WTC11 (cell line): ENCODE measurements at regions not wholly inside any gene's neighbourhood (a gene's known extent, or its start where the extent isn't known, plus 50 kb on each side); places are given as distances from the start of the nearest gene placed in this dataset.

Experiments used
- ATAC-seq: fragments of 200-7000 bp; cut with Tn5 transposase; 2 replicates; pipeline ENCODE4 v1.10.0; 2021; ENCODE audit warnings: mild to moderate bottlenecking, moderate library complexity
- CTCF ChIA-PET: fragments of 300-600 bp; sonication (Branson Sonifier 250); formaldehyde crosslinking; loops from one replicate; lab custom pipeline; 2021; ENCODE audit warnings: antibody characterized with exemption; lab: Charles Lee
- POLR2A ChIA-PET: fragments of 350-600 bp; sonication (Branson Sonifier 250); formaldehyde crosslinking; loops from one replicate; lab custom pipeline; 2021; ENCODE audit warnings: antibody characterized with exemption; lab: Charles Lee
- DNase-seq: peaks from one replicate; pipeline ENCODE4 v3.0.0; 2021; ENCODE audit warnings: low spot score
- H3K27ac Mint-ChIP-seq: 2 replicates; pipeline ENCODE4 v1.8.0; 2021; ENCODE audit warnings: mixed read lengths
- H3K27me3 Mint-ChIP-seq: 2 replicates; pipeline ENCODE4 v1.8.0; 2021; ENCODE audit warnings: low read depth, mild to moderate bottlenecking, moderate library complexity, mixed read lengths
- H3K36me3 Mint-ChIP-seq: 2 replicates; pipeline ENCODE4 v1.8.0; 2021; ENCODE audit warnings: mixed read lengths
- H3K4me1 Mint-ChIP-seq: 2 replicates; pipeline ENCODE4 v1.8.0; 2022; ENCODE audit warnings: mixed read lengths
- H3K4me3 Mint-ChIP-seq: 2 replicates; pipeline ENCODE4 v1.8.0; 2021; ENCODE audit warnings: mild to moderate bottlenecking, moderate library complexity, mixed read lengths
- H3K9me3 Mint-ChIP-seq: 2 replicates; pipeline ENCODE4 v1.8.0; 2021; ENCODE audit warnings: mixed read lengths
- ATF1 ChIP-seq: sonication (generic); formaldehyde crosslinking; IDR thresholded peaks from 2 replicates; pipeline ENCODE4 v1.8.1; 2023; ENCODE audit warnings: mild to moderate bottlenecking, moderate library complexity, missing genetic modification reagents
- CBFB ChIP-seq: sonication (generic); formaldehyde crosslinking; IDR thresholded peaks from 2 replicates; pipeline ENCODE4 v1.8.1; 2022; ENCODE audit warnings: mild to moderate bottlenecking, low read depth, missing genetic modification reagents
- EMX1 ChIP-seq: fragments of 250-450 bp; sonication (Bioruptor Pico); IDR thresholded peaks from 2 replicates; pipeline ENCODE4 v1.8.0; 2021; ENCODE audit warnings: mild to moderate bottlenecking
- FOXP1 ChIP-seq: sonication (generic); formaldehyde crosslinking; IDR thresholded peaks from 2 replicates; pipeline ENCODE4 v1.8.0; 2022; ENCODE audit warnings: missing genetic modification reagents, mild to moderate bottlenecking, moderate library complexity, borderline replicate concordance
- GABPB1 ChIP-seq: sonication (generic); formaldehyde crosslinking; IDR thresholded peaks from 2 replicates; pipeline ENCODE4 v1.8.1; 2023; ENCODE audit warnings: mild to moderate bottlenecking, missing genetic modification reagents
- HMGA2 ChIP-seq: fragments of 250-450 bp; sonication (Bioruptor Pico); IDR thresholded peaks from 2 replicates; pipeline ENCODE4 v1.4.0; 2021; ENCODE audit warnings: mild to moderate bottlenecking, moderate library complexity
- JUN ChIP-seq: sonication (generic); formaldehyde crosslinking; IDR thresholded peaks from 2 replicates; pipeline ENCODE4 v1.8.0; 2023; ENCODE audit warnings: mild to moderate bottlenecking, missing genetic modification reagents
- KAT7 ChIP-seq: sonication (generic); formaldehyde crosslinking; IDR thresholded peaks from 2 replicates; pipeline ENCODE4 v1.8.1; 2023; ENCODE audit warnings: missing genetic modification reagents, mild to moderate bottlenecking, borderline replicate concordance
- NFATC4 ChIP-seq: fragments of 250-450 bp; sonication (Bioruptor Pico); IDR thresholded peaks from 2 replicates; pipeline ENCODE4 v1.9.0; 2021; ENCODE audit warnings: mild to moderate bottlenecking
- NR1H2 ChIP-seq: sonication (generic); formaldehyde crosslinking; IDR thresholded peaks from 2 replicates; pipeline ENCODE4 v1.9.0; 2021; ENCODE audit warnings: mild to moderate bottlenecking, moderate library complexity, missing genetic modification reagents
- NR2C2 ChIP-seq: sonication (generic); formaldehyde crosslinking; IDR thresholded peaks from 2 replicates; pipeline ENCODE4 v1.8.0; 2022; ENCODE audit warnings: mild to moderate bottlenecking, missing genetic modification reagents
- TCF7 ChIP-seq: sonication (generic); formaldehyde crosslinking; IDR thresholded peaks from 2 replicates; pipeline ENCODE4 v1.8.0; 2022; ENCODE audit warnings: mild to moderate bottlenecking, low read depth, missing genetic modification reagents, moderate library complexity
- TEAD4 ChIP-seq: sonication (generic); formaldehyde crosslinking; IDR thresholded peaks from 2 replicates; pipeline ENCODE4 v1.8.0; 2022; ENCODE audit warnings: mild to moderate bottlenecking, missing genetic modification reagents
- ZNF671 ChIP-seq: fragments of 250-450 bp; sonication (Bioruptor Pico); IDR thresholded peaks from 2 replicates; pipeline ENCODE4 v1.8.0; 2021; ENCODE audit warnings: mild to moderate bottlenecking
- TF ChIP-seq, protein P1 (sequence below): sonication (generic); formaldehyde crosslinking; IDR thresholded peaks from 2 replicates; pipeline ENCODE4 v1.8.0; 2022; ENCODE audit warnings: mild to moderate bottlenecking, missing genetic modification reagents
- TF ChIP-seq, protein P2 (sequence below): fragments of 250-450 bp; sonication (Bioruptor Pico); IDR thresholded peaks from 2 replicates; pipeline ENCODE4 v1.9.0; 2021; ENCODE audit warnings: mild to moderate bottlenecking
- TF ChIP-seq, protein P3 (sequence below): sonication (generic); formaldehyde crosslinking; IDR thresholded peaks from 2 replicates; pipeline ENCODE4 v1.8.1; 2023; ENCODE audit warnings: mild to moderate bottlenecking, moderate library complexity, missing genetic modification reagents
- TF ChIP-seq, protein P4 (sequence below): sonication (generic); formaldehyde crosslinking; IDR thresholded peaks from 2 replicates; pipeline ENCODE4 v1.8.0; 2022; ENCODE audit warnings: missing genetic modification reagents
- TF ChIP-seq, protein P5 (sequence below): sonication (generic); formaldehyde crosslinking; IDR thresholded peaks from 2 replicates; pipeline ENCODE4 v1.8.1; 2022; ENCODE audit warnings: mild to moderate bottlenecking, missing genetic modification reagents, moderate library complexity, borderline replicate concordance
- TF ChIP-seq, protein P6 (sequence below): sonication (generic); formaldehyde crosslinking; IDR thresholded peaks from 2 replicates; pipeline ENCODE4 v1.8.1; 2022; ENCODE audit warnings: low read depth, mild to moderate bottlenecking, moderate library complexity, missing genetic modification reagents, borderline replicate concordance

DNA sequence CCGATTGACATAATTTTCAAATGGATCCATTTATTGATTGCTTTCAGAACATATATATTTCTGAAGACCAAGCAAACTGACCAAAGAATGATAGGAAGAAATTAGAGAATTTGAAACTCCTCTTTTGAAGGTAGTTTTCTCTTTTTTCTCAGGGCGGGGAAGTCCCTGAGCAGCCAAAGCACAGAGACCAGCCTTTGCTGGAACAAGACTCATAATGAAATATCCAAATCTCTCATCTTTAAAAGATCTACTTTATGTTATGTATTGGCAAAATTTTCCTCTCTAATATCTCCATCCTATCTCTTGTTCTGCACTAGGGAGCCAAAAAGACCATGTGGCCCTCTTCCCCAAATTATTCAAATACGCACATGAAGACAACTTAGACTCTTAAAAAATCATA lies 379.0 kb upstream of the TCF4 start:
- H3K9me3 Mint-ChIP-seq, result no peaks in the 10 kb centered on the region; the same call in 1 of the 2 replicates
- no peak for TF ChIP-seq JUN (CRISPR knock-in tag)
- TF ChIP-seq, protein P1, sequence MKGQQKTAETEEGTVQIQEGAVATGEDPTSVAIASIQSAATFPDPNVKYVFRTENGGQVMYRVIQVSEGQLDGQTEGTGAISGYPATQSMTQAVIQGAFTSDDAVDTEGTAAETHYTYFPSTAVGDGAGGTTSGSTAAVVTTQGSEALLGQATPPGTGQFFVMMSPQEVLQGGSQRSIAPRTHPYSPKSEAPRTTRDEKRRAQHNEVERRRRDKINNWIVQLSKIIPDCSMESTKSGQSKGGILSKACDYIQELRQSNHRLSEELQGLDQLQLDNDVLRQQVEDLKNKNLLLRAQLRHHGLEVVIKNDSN (CRISPR knock-in tag), result no peak
- TF ChIP-seq, protein P2, sequence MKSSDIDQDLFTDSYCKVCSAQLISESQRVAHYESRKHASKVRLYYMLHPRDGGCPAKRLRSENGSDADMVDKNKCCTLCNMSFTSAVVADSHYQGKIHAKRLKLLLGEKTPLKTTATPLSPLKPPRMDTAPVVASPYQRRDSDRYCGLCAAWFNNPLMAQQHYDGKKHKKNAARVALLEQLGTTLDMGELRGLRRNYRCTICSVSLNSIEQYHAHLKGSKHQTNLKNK (CRISPR knock-in tag), result no peak
- TF ChIP-seq ZNF671 (CRISPR knock-in tag), result no peak
- TF ChIP-seq, protein P3, sequence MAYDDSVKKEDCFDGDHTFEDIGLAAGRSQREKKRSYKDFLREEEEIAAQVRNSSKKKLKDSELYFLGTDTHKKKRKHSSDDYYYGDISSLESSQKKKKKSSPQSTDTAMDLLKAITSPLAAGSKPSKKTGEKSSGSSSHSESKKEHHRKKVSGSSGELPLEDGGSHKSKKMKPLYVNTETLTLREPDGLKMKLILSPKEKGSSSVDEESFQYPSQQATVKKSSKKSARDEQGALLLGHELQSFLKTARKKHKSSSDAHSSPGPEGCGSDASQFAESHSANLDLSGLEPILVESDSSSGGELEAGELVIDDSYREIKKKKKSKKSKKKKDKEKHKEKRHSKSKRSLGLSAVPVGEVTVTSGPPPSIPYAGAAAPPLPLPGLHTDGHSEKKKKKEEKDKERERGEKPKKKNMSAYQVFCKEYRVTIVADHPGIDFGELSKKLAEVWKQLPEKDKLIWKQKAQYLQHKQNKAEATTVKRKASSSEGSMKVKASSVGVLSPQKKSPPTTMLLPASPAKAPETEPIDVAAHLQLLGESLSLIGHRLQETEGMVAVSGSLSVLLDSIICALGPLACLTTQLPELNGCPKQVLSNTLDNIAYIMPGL, result no peak
- peaks cover 17% of the 10 kb centered on the region for H3K4me1 Mint-ChIP-seq
- ChIA-PET POLR2A (no interaction called here), CTCF (no interaction called here)
- ATAC-seq, result no peak
- no peaks in the 10 kb centered on the region for H3K27me3 Mint-ChIP-seq
- H3K36me3 Mint-ChIP-seq, result no peaks in the 10 kb centered on the region
- H3K27ac Mint-ChIP-seq, result no peak overlapping the region
- no peak for DNase-seq
- H3K4me3 Mint-ChIP-seq, result no peak overlapping the region

DNA sequence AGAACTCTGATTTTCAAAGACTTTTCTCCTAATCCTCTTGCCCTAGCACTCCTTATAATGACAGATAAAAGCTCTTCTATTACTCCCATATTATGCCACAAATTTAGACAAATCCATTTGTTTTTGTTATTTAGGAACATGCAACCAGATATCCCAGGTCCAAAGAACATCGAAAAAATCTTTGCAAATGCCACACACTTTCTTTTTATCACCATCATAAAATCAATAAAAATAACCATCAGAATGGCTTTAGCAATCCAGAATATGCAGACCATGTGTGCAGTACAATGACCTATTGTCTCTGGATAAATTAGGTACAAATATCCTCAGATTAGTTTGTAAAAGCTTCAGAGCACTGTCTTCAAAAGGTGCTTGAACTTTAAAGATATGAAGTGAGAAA lies 376.2 kb upstream of the TCF4 start:
- no peak for ATAC-seq
- TF ChIP-seq ATF1 (CRISPR knock-in tag) (no peak), TEAD4 (CRISPR knock-in tag) (no peak), FOXP1 (CRISPR knock-in tag) (no peak), TCF7 (CRISPR knock-in tag) (no peak), GABPB1 (no peak), CBFB (CRISPR knock-in tag) (no peak), NR1H2 (no peak), NR2C2 (no peak), NFATC4 (CRISPR knock-in tag) (no peak), EMX1 (no peak), KAT7 (CRISPR knock-in tag) (no peak), HMGA2 (CRISPR knock-in tag) (no peak)
- TF ChIP-seq, protein P4, sequence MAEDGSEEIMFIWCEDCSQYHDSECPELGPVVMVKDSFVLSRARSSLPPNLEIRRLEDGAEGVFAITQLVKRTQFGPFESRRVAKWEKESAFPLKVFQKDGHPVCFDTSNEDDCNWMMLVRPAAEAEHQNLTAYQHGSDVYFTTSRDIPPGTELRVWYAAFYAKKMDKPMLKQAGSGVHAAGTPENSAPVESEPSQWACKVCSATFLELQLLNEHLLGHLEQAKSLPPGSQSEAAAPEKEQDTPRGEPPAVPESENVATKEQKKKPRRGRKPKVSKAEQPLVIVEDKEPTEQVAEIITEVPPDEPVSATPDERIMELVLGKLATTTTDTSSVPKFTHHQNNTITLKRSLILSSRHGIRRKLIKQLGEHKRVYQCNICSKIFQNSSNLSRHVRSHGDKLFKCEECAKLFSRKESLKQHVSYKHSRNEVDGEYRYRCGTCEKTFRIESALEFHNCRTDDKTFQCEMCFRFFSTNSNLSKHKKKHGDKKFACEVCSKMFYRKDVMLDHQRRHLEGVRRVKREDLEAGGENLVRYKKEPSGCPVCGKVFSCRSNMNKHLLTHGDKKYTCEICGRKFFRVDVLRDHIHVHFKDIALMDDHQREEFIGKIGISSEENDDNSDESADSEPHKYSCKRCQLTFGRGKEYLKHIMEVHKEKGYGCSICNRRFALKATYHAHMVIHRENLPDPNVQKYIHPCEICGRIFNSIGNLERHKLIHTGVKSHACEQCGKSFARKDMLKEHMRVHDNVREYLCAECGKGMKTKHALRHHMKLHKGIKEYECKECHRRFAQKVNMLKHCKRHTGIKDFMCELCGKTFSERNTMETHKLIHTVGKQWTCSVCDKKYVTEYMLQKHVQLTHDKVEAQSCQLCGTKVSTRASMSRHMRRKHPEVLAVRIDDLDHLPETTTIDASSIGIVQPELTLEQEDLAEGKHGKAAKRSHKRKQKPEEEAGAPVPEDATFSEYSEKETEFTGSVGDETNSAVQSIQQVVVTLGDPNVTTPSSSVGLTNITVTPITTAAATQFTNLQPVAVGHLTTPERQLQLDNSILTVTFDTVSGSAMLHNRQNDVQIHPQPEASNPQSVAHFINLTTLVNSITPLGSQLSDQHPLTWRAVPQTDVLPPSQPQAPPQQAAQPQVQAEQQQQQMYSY (CRISPR knock-in tag), result no peak
- TF ChIP-seq, protein P5, sequence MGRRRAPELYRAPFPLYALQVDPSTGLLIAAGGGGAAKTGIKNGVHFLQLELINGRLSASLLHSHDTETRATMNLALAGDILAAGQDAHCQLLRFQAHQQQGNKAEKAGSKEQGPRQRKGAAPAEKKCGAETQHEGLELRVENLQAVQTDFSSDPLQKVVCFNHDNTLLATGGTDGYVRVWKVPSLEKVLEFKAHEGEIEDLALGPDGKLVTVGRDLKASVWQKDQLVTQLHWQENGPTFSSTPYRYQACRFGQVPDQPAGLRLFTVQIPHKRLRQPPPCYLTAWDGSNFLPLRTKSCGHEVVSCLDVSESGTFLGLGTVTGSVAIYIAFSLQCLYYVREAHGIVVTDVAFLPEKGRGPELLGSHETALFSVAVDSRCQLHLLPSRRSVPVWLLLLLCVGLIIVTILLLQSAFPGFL (CRISPR knock-in tag), result no peak
- TF ChIP-seq, protein P6, sequence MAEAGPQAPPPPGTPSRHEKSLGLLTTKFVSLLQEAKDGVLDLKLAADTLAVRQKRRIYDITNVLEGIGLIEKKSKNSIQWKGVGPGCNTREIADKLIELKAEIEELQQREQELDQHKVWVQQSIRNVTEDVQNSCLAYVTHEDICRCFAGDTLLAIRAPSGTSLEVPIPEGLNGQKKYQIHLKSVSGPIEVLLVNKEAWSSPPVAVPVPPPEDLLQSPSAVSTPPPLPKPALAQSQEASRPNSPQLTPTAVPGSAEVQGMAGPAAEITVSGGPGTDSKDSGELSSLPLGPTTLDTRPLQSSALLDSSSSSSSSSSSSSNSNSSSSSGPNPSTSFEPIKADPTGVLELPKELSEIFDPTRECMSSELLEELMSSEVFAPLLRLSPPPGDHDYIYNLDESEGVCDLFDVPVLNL (CRISPR knock-in tag), result no peak
- no peak for DNase-seq
- no peak overlapping the region for H3K4me3 Mint-ChIP-seq
- H3K27ac Mint-ChIP-seq, result no peak overlapping the region
- H3K9me3 Mint-ChIP-seq, result no peaks in the 10 kb centered on the region
- no peaks in the 10 kb centered on the region for H3K36me3 Mint-ChIP-seq
- peaks cover 17% of the 10 kb centered on the region for H3K4me1 Mint-ChIP-seq
- ChIA-PET POLR2A (no interaction called here), CTCF (no interaction called here)
- H3K27me3 Mint-ChIP-seq, result no peaks in the 10 kb centered on the region
